ENCODE measurements at regions not wholly inside any gene's neighbourhood (a gene's known extent, or its start where the extent isn't known, plus 50 kb on each side); places are given as distances from the start of the nearest gene placed in this dataset.

DNA sequence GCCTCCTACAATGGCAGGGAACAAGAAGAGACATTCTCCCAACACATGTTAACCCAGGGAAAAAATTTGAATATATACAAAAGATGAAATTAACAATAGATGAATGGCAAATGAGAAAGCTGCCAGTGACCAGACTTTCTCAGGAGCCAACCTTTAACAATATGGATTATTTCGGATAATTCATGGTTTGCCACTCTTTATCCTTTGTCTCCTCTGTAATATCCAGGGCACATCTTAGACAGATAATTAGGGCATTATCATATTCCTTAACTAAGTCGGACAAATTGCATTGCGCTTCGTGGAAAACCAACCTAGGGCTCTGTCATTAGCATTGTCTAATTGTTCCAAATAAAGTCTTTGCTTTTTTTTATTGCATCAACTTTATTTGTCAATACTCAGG lies 97.3 kb downstream of the CDCA7 start:
- TF ChIP-seq FOXK2 (IDR thresholded peaks at IDR 0.05): no peak
- TF ChIP-seq SUZ12 (IDR thresholded peaks at IDR 0.05): no peak
- no peak for TF ChIP-seq PKNOX1 (IDR thresholded peaks at IDR 0.05)
- TF ChIP-seq LEF1 (IDR thresholded peaks at IDR 0.05; ENCODE audit: borderline replicate concordance): no peak
- no peak for TF ChIP-seq L3MBTL2 (conservative IDR thresholded peaks at IDR 0.05)
- TF ChIP-seq TARDBP (IDR thresholded peaks at IDR 0.05): no peak
- no peak for TF ChIP-seq SP1 (IDR thresholded peaks at IDR 0.05)
